OCI-LY7 (cell line): ENCODE measurements at regions not wholly inside any gene's neighbourhood (a gene's known extent, or its start where the extent isn't known, plus 50 kb on each side); places are given as distances from the start of the nearest gene placed in this dataset.

Experiments
- BruUV-seq: library from RNA; stranded (reverse); fragments of 400-500 nt; replicated peaks from 2 replicates; lab custom pipeline; 2021; lab: Mats Ljungman, UMichigan
- CTCF ChIA-PET: fragments of 300-600 bp; sonication (Branson Sonifier 250); formaldehyde crosslinking; loops from one replicate; lab custom pipeline; 2022; ENCODE audit warnings: antibody characterized with exemption; ENCODE audit not compliant: unreplicated experiment; lab: Charles Lee
- POLR2A ChIA-PET: fragments of 300-600 bp; sonication (Branson Sonifier 250); formaldehyde crosslinking; loops from one replicate; lab custom pipeline; 2022; ENCODE audit warnings: antibody characterized with exemption; lab: Charles Lee
- DNase-seq: peaks from one replicate; pipeline ENCODE4 v3.0.0-alpha.2; 2015; ENCODE audit warnings: low spot score
- H2AFZ ChIP-seq: fragments of 200-600 bp; sonication (generic), shearing (Covaris generic); 2 replicates; pipeline ENCODE4 v1.6.1; 2014; ENCODE audit warnings: mild to moderate bottlenecking, antibody characterized with exemption, low read length, moderate library complexity
- H3K27ac ChIP-seq: fragments of 200-600 bp; sonication (generic); 2 replicates; pipeline ENCODE4 v1.5.1; 2014; ENCODE audit warnings: mixed run types, low read depth, mild to moderate bottlenecking, moderate library complexity, low read length, inconsistent platforms; ENCODE audit not compliant: poor library complexity, severe bottlenecking
- H3K36me3 ChIP-seq: fragments of 200-600 bp; sonication (generic); 2 replicates; pipeline ENCODE4 v1.6.1; 2014; ENCODE audit warnings: mild to moderate bottlenecking, antibody characterized with exemption, low read length, moderate library complexity, mixed read lengths; ENCODE audit not compliant: insufficient read depth
- H3K4me1 ChIP-seq: fragments of 200-600 bp; sonication (generic); 2 replicates; pipeline ENCODE4 v1.5.1; 2014; ENCODE audit warnings: mild to moderate bottlenecking, low read length; ENCODE audit not compliant: insufficient read depth, poor library complexity, severe bottlenecking
- H3K4me2 ChIP-seq: fragments of 200-600 bp; sonication (generic); 2 replicates; pipeline ENCODE4 v1.6.1; 2014; ENCODE audit warnings: mild to moderate bottlenecking, low read length
- H3K4me3 ChIP-seq: fragments of 200-600 bp; sonication (generic); 2 replicates; pipeline ENCODE4 v1.5.1; 2014; ENCODE audit warnings: mild to moderate bottlenecking, low read depth, low read length; ENCODE audit not compliant: poor library complexity, severe bottlenecking
- H3K79me2 ChIP-seq: fragments of 200-600 bp; sonication (generic); 2 replicates; pipeline ENCODE4 v1.6.1; 2016; ENCODE audit warnings: low read depth, mild to moderate bottlenecking, low read length, moderate library complexity, mixed read lengths; ENCODE audit not compliant: insufficient read depth
- H3K9me2 ChIP-seq: fragments of 200-600 bp; sonication (generic); 2 replicates; pipeline ENCODE4 v1.6.1; 2016; ENCODE audit warnings: mild to moderate bottlenecking, low read length, mixed read lengths; ENCODE audit not compliant: insufficient read depth
- H3K9me3 ChIP-seq: fragments of 200-600 bp; sonication (generic); 2 replicates; pipeline ENCODE4 v1.6.1; 2014; ENCODE audit warnings: mild to moderate bottlenecking, mixed run types, low read length, mixed read lengths
- H4K20me1 ChIP-seq: fragments of 200-600 bp; sonication (generic); 2 replicates; pipeline ENCODE4 v1.6.1; 2014; ENCODE audit warnings: mild to moderate bottlenecking, antibody characterized with exemption, low read length, moderate library complexity, mixed read lengths; ENCODE audit not compliant: insufficient read depth
- EZH2phosphoT487 ChIP-seq: fragments of 200-600 bp; sonication (generic); IDR thresholded peaks from 2 replicates; pipeline ENCODE4 v1.6.1; 2018; ENCODE audit warnings: low read depth, borderline replicate concordance, mild to moderate bottlenecking, mixed run types, antibody characterized with exemption, low read length, moderate library complexity, mixed read lengths
- intact Hi-C: fragments of 100-400 bp; cut with micrococcal nuclease; formaldehyde crosslinking; loops from one replicate; pipeline ENCODE4 v1.10.0; 2022; ENCODE audit not compliant: unreplicated experiment
- TF ChIP-seq, protein P1 (sequence below): fragments of 200-600 bp; sonication (generic); conservative IDR thresholded peaks from 2 replicates; pipeline ENCODE4 v1.5.1; 2014; ENCODE audit warnings: mild to moderate bottlenecking, antibody characterized with exemption, low read length, moderate library complexity, mixed read lengths

DNA sequence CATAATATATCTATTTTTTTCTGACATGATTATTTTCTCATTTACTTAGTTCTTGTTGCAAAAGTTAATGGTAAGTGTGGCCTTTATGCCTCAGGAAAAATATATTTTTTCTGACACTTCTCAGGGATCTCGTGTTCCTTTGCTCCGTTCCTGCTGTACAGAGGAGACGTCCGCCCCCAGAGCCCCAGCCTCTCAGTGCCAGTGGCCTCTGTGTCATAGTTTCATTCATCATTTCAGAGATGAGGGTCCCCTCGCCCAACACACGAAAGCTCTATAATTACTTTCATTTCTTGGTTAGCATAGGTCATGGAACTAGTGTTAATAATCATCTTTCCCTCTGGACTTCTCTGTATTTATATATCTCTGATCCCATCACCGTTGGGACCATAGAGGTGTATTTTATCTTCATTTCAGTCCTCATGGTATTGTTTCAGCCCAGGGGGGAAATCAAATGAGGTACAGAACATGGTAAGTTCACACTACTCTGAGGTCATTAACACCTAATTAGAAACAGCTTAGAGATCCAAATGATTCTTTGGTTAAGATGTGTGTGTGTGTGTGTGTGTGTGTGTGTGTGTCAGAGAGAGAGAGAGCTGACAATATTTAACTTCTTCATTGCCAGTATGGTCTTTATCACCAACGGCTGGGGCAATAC is 631.1 kb upstream of the TENM3 start:
- intact Hi-C loops = no loop called here
- H3K79me2 ChIP-seq = no peaks in the 10 kb centered on the region
- ChIA-PET CTCF (no interaction called here), POLR2A (interaction anchor here (0.6 kb wide), 1 partner anchor 333 kb away, joined by 3 read pairs; no protein-coding TSS in a partner anchor)
- no TSS peak for BruUV-seq
- no peak overlapping the region for H3K27ac ChIP-seq
- no peak overlapping the region for H2AFZ ChIP-seq
- no peaks in the 10 kb centered on the region for H3K4me1 ChIP-seq
- no peaks in the 10 kb centered on the region for H3K9me3 ChIP-seq
- no peaks in the 10 kb centered on the region for H3K9me2 ChIP-seq
- TF ChIP-seq, protein P1, sequence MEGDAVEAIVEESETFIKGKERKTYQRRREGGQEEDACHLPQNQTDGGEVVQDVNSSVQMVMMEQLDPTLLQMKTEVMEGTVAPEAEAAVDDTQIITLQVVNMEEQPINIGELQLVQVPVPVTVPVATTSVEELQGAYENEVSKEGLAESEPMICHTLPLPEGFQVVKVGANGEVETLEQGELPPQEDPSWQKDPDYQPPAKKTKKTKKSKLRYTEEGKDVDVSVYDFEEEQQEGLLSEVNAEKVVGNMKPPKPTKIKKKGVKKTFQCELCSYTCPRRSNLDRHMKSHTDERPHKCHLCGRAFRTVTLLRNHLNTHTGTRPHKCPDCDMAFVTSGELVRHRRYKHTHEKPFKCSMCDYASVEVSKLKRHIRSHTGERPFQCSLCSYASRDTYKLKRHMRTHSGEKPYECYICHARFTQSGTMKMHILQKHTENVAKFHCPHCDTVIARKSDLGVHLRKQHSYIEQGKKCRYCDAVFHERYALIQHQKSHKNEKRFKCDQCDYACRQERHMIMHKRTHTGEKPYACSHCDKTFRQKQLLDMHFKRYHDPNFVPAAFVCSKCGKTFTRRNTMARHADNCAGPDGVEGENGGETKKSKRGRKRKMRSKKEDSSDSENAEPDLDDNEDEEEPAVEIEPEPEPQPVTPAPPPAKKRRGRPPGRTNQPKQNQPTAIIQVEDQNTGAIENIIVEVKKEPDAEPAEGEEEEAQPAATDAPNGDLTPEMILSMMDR = no peak
- TF ChIP-seq EZH2phosphoT487 = no peak
- H3K4me3 ChIP-seq = no peak overlapping the region
- no peak overlapping the region for H3K4me2 ChIP-seq
- DNase-seq = no peak
- no peaks in the 10 kb centered on the region for H3K36me3 ChIP-seq
- no peaks in the 10 kb centered on the region for H4K20me1 ChIP-seq

DNA sequence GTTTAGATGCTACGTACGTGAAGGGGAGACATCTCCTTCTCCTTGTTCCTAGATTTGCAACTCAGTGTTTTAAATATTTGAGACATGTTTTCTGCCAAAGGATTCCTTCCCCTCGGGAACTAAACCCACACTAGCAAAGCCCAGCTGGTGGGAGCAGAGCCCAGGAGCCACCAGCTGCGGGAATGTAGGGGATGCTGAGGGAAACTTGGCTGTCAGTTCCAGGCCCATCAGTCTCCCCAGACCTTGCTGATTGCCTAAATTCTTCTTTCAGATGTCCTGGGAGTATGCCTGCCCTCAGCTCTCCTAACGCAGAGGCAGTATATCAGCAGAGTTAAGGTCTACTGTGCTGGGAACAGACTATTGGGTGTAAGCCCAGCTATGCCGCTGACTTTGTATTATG is 630.0 kb upstream of the TENM3 start:
- no peaks in the 10 kb centered on the region for H3K4me1 ChIP-seq
- ChIA-PET POLR2A (no interaction called here), CTCF (no interaction called here)
- no peaks in the 10 kb centered on the region for H3K36me3 ChIP-seq
- TF ChIP-seq EZH2phosphoT487 = no peak
- TF ChIP-seq, protein P1 = no peak
- no peak for DNase-seq
- BruUV-seq = no TSS peak
- no peaks in the 10 kb centered on the region for H3K9me2 ChIP-seq
- no peaks in the 10 kb centered on the region for H3K9me3 ChIP-seq
- intact Hi-C loops = no loop called here
- H2AFZ ChIP-seq = no peak overlapping the region
- no peak overlapping the region for H3K27ac ChIP-seq
- no peak overlapping the region for H3K4me2 ChIP-seq
- H3K4me3 ChIP-seq = no peak overlapping the region
- no peaks in the 10 kb centered on the region for H4K20me1 ChIP-seq
- H3K79me2 ChIP-seq = no peaks in the 10 kb centered on the region

GRCh38 chr4:181618038-181618618 is 625.1 kb upstream of the TENM3 start:
- CTCF ChIA-PET = no interaction called here
- Histone ChIP-seq H3K4me2 (no peak overlapping the region), H3K79me2 (no peaks in the 10 kb centered on the region), H3K36me3 (no peaks in the 10 kb centered on the region), H3K27ac (no peak overlapping the region), H3K9me3 (no peaks in the 10 kb centered on the region), H4K20me1 (no peaks in the 10 kb centered on the region), H2AFZ (no peak overlapping the region), H3K4me3 (no peak overlapping the region), H3K9me2 (no peaks in the 10 kb centered on the region), H3K4me1 (no peaks in the 10 kb centered on the region)
- intact Hi-C loops = no loop called here
- POLR2A ChIA-PET = interaction anchor here (1.2 kb wide), 1 partner anchor 9 kb away, joined by 5 read pairs; no protein-coding TSS in a partner anchor
- BruUV-seq = no TSS peak
- DNase-seq = no peak
- no peak for TF ChIP-seq EZH2phosphoT487
- TF ChIP-seq, protein P1 = no peak
